Fibroblast of skin of left quadriceps (primary cell): ENCODE measurements at regions not wholly inside any gene's neighbourhood (a gene's known extent, or its start where the extent isn't known, plus 50 kb on each side); places are given as distances from the start of the nearest gene placed in this dataset.
A peak's percentile ranks its signal among the peaks of the same experiment; 100 is the strongest.
"Not testable (repeated sequence)": the region's sequence is repeated elsewhere in the genome, so short reads cannot be mapped to it uniquely, and the experiment has no call there.

Experiments used
- DNase-seq, 2 experiments: peaks; one replicate each; pipeline ENCODE4 v3.0.0-alpha.2; 2013; ENCODE audit warnings: low read depth in 2 of 2

- no peak for DNase-seq
These were observed 105.6 kb upstream of the ZBTB20 start for GRCh38 chr3:115252679-115253078.

- DNase-seq, result no peak
These were observed 107.6 kb upstream of the ZBTB20 start for GRCh38 chr3:115254492-115255196.

- no peak for DNase-seq
These were observed 108.1 kb upstream of the ZBTB20 start for GRCh38 chr3:115255197-115255585.

GRCh38 chr3:115270849-115271248, 123.8 kb upstream of the ZBTB20 start:
- DNase-seq, result no peak

GRCh38 chr3:115272036-115272824, 125.1 kb upstream of the ZBTB20 start:
- DNase-seq, result peak; percentile 49 to 53

- DNase-seq, result no peak
These were observed 128.8 kb upstream of the ZBTB20 start for GRCh38 chr3:115275896-115276295.

- peak; percentile 53 to 61 for DNase-seq
These were observed 132.9 kb upstream of the ZBTB20 start for GRCh38 chr3:115279939-115280338.

GRCh38 chr3:115280506-115280905, 133.4 kb upstream of the ZBTB20 start:
- no peak for DNase-seq

GRCh38 chr3:115281697-115282675, 134.9 kb upstream of the ZBTB20 start:
- no peak for DNase-seq

- DNase-seq, result peak; percentile 25 to 36
These were observed 137.9 kb upstream of the ZBTB20 start for GRCh38 chr3:115284980-115285379.

- no peak for DNase-seq
These were observed 139.6 kb upstream of the ZBTB20 start for GRCh38 chr3:115286529-115287197.

GRCh38 chr3:115287198-115287597, 140.1 kb upstream of the ZBTB20 start:
- no peak for DNase-seq

GRCh38 chr3:115292131-115292530, 145.0 kb upstream of the ZBTB20 start:
- no peak for DNase-seq

GRCh38 chr3:115292677-115293165, 145.6 kb upstream of the ZBTB20 start:
- DNase-seq, result no peak

- no peak for DNase-seq
These were observed 146.2 kb upstream of the ZBTB20 start for GRCh38 chr3:115293321-115293720.

- no peak for DNase-seq
These were observed 154.3 kb upstream of the ZBTB20 start for GRCh38 chr3:115301364-115301860.

- not testable (repeated sequence) for DNase-seq
These were observed 170.9 kb upstream of the ZBTB20 start for GRCh38 chr3:115317953-115318352.

GRCh38 chr3:115321400-115321805, 174.3 kb upstream of the ZBTB20 start:
- DNase-seq, result peak; percentile 64 to 70

GRCh38 chr3:115322901-115323300, 175.8 kb upstream of the ZBTB20 start:
- no peak for DNase-seq

GRCh38 chr3:115323380-115323779, 176.3 kb upstream of the ZBTB20 start:
- DNase-seq, result no peak

- no peak for DNase-seq
These were observed 177.0 kb upstream of the ZBTB20 start for GRCh38 chr3:115324056-115324455.
